SK-N-SH (cell line): ENCODE measurements at regions not wholly inside any gene's neighbourhood (a gene's known extent, or its start where the extent isn't known, plus 50 kb on each side); places are given as distances from the start of the nearest gene placed in this dataset.

Experiments
- CTCF ChIP-seq: fragments of 200-600 bp; sonication (generic); IDR thresholded peaks from 2 replicates; pipeline ENCODE4 v1.6.1; 2017; ENCODE audit warnings: antibody characterized with exemption, mild to moderate bottlenecking, moderate library complexity
- EZH2phosphoT487 ChIP-seq: fragments of 200-600 bp; sonication (generic); IDR thresholded peaks from 2 replicates; pipeline ENCODE4 v1.6.1; 2017; ENCODE audit warnings: low read depth, mixed run types, mild to moderate bottlenecking, antibody characterized with exemption, moderate library complexity, borderline replicate concordance
- MXI1 ChIP-seq: IDR thresholded peaks from 2 replicates; pipeline ENCODE4 v1.6.1; 2012; ENCODE audit warnings: mild to moderate bottlenecking, low read depth, low read length, improper control_type of control experiment
- NFIC ChIP-seq: IDR thresholded peaks from 2 replicates; pipeline ENCODE4 v1.4.0; 2012; ENCODE audit warnings: borderline replicate concordance
- USF1 ChIP-seq: IDR thresholded peaks from 2 replicates; pipeline ENCODE4 v1.4.0; 2012; ENCODE audit warnings: low read depth, borderline replicate concordance

- TF ChIP-seq CTCF (no peak), USF1 (no peak), MXI1 (no peak), EZH2phosphoT487 (no peak), NFIC (no peak)
Measured at GRCh38 chr6:145345094-145345493, 390.2 kb downstream of the EPM2A start.
